ENCODE measurements at regions not wholly inside any gene's neighbourhood (a gene's known extent, or its start where the extent isn't known, plus 50 kb on each side); places are given as distances from the start of the nearest gene placed in this dataset.

DNA sequence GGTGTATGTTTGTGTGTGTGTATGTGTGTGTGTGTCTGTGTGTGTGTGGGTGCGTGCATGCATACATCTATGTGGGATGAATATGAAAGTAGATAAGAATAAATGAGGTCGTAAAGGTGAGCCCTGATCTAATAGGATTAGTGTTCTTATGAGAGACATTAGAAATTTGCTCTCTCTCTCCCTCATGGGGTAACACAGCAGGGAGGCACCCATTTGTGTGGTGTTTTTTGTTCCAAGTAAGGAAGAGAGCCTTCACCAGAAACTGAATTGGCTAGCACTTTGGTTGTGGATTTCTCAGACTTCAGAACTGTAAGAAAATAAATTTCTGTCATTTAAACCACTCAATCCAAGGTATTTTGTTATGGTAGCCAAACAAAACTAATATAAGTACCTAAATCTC lies 353.7 kb upstream of the CHRM2 start:
- WGBS, 3 donors: 76 to 86% (median 85%) methylated on average over 2 of the region's 2 CpGs
- Histone ChIP-seq H3K27ac (ENCODE audit: low read depth in 1 of 3, low read length in 2 of 3) (no peak overlapping the region), H3K4me1 (ENCODE audit: control insufficient read depth in 3 of 3, insufficient read depth in 2 of 3, low read depth in 1 of 3, low read length in 2 of 3) (no peaks in the 10 kb centered on the region), H3K9me3 (ENCODE audit: control insufficient read depth in 2 of 2, insufficient read depth in 1 of 2, low read depth in 1 of 2, low read length in 1 of 2) (peaks cover 0 to 4% of the 10 kb centered on the region in 2 donors), H3K27me3 (ENCODE audit: control insufficient read depth in 3 of 3, insufficient read depth in 3 of 3, low read length in 3 of 3) (no peaks in the 10 kb centered on the region), H3K36me3 (ENCODE audit: control insufficient read depth in 3 of 3, insufficient read depth in 2 of 3, low read depth in 1 of 3, low read length in 3 of 3) (no peaks in the 10 kb centered on the region), H3K4me3 (ENCODE audit: low read depth in 1 of 3, low read length in 3 of 3) (no peak overlapping the region)
- DNase-seq (no peak), FAIRE-seq (no peak)

- DNase-seq (no peak), FAIRE-seq (no peak)
- no peaks in the 10 kb centered on the region for H3K27me3 ChIP-seq (ENCODE audit: control insufficient read depth in 3 of 3, insufficient read depth in 3 of 3, low read length in 3 of 3)
- no peak overlapping the region for H3K4me3 ChIP-seq (ENCODE audit: low read depth in 1 of 3, low read length in 3 of 3)
- H3K36me3 ChIP-seq (ENCODE audit: control insufficient read depth in 3 of 3, insufficient read depth in 2 of 3, low read depth in 1 of 3, low read length in 3 of 3): no peaks in the 10 kb centered on the region
- no peaks in the 10 kb centered on the region for H3K4me1 ChIP-seq (ENCODE audit: control insufficient read depth in 3 of 3, insufficient read depth in 2 of 3, low read depth in 1 of 3, low read length in 2 of 3)
- 76 to 86% (median 77%) methylated on average over 2 of the region's 2 CpGs for whole genome bisulfite sequencing, 3 donors
- no peak overlapping the region for H3K27ac ChIP-seq (ENCODE audit: low read depth in 1 of 3, low read length in 2 of 3)
- peaks cover 0 to 11% of the 10 kb centered on the region in 2 donors for H3K9me3 ChIP-seq (ENCODE audit: control insufficient read depth in 2 of 2, insufficient read depth in 1 of 2, low read depth in 1 of 2, low read length in 1 of 2)
These were observed 354.7 kb upstream of the CHRM2 start for GRCh38 chr7:136513744-136514143.

- H3K27me3 ChIP-seq (ENCODE audit: control insufficient read depth in 3 of 3, insufficient read depth in 3 of 3, low read length in 3 of 3): no peaks in the 10 kb centered on the region
- no peak for DNase-seq
- H3K9me3 ChIP-seq (ENCODE audit: control insufficient read depth in 2 of 2, insufficient read depth in 1 of 2, low read depth in 1 of 2, low read length in 1 of 2): peaks cover 0 to 11% of the 10 kb centered on the region in 2 donors
- 66 to 78% (median 77%) methylated on average over 3 of the region's 3 CpGs for WGBS, 3 donors
- no peaks in the 10 kb centered on the region for H3K4me1 ChIP-seq (ENCODE audit: control insufficient read depth in 3 of 3, insufficient read depth in 2 of 3, low read depth in 1 of 3, low read length in 2 of 3)
- no peaks in the 10 kb centered on the region for H3K36me3 ChIP-seq (ENCODE audit: control insufficient read depth in 3 of 3, insufficient read depth in 2 of 3, low read depth in 1 of 3, low read length in 3 of 3)
- H3K4me3 ChIP-seq (ENCODE audit: low read depth in 1 of 3, low read length in 3 of 3): no peak overlapping the region
- no peak for FAIRE-seq
- H3K27ac ChIP-seq (ENCODE audit: low read depth in 1 of 3, low read length in 2 of 3): no peak overlapping the region
These were observed 359.0 kb upstream of the CHRM2 start for GRCh38 chr7:136509466-136509865.

DNA sequence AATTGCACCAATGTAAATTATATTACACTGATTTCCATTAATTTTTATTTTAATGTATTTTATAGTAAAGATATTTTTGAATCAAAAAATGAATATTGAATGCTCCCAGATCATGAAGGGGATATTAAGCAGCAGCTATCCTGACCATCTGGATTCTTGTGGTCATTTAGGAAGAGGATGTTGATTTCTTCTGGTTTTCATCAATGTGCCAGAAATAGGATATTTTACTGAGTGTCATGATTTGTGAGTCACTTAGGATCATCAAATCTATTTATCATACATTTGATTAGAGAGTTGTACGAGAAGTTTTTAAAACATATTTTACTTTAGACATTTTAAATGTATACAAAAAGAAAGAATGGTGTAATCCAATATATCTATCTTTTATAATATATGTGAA lies 366.3 kb upstream of the CHRM2 start:
- Histone ChIP-seq H3K27me3 (ENCODE audit: control insufficient read depth in 3 of 3, insufficient read depth in 3 of 3, low read length in 3 of 3) (no peaks in the 10 kb centered on the region), H3K36me3 (ENCODE audit: control insufficient read depth in 3 of 3, insufficient read depth in 2 of 3, low read depth in 1 of 3, low read length in 3 of 3) (no peaks in the 10 kb centered on the region), H3K27ac (ENCODE audit: low read depth in 1 of 3, low read length in 2 of 3) (no peak overlapping the region), H3K9me3 (ENCODE audit: control insufficient read depth in 2 of 2, insufficient read depth in 1 of 2, low read depth in 1 of 2, low read length in 1 of 2) (no peaks in the 10 kb centered on the region), H3K4me1 (ENCODE audit: control insufficient read depth in 3 of 3, insufficient read depth in 2 of 3, low read depth in 1 of 3, low read length in 2 of 3) (no peaks in the 10 kb centered on the region), H3K4me3 (ENCODE audit: low read depth in 1 of 3, low read length in 3 of 3) (no peak overlapping the region)
- no peak for DNase-seq
- FAIRE-seq: no peak
- 60 to 83% (median 72%) methylated on average over 1 of the region's 1 CpG for WGBS, 3 donors

GRCh38 chr7:136501151-136501550 lies 367.3 kb upstream of the CHRM2 start:
- no peaks in the 10 kb centered on the region for H3K9me3 ChIP-seq (ENCODE audit: control insufficient read depth in 2 of 2, insufficient read depth in 1 of 2, low read depth in 1 of 2, low read length in 1 of 2)
- WGBS, 3 donors: 76 to 88% (median 87%) methylated on average over 3 of the region's 3 CpGs
- no peak overlapping the region for H3K4me3 ChIP-seq (ENCODE audit: low read depth in 1 of 3, low read length in 3 of 3)
- no peak overlapping the region for H3K27ac ChIP-seq (ENCODE audit: low read depth in 1 of 3, low read length in 2 of 3)
- no peaks in the 10 kb centered on the region for H3K4me1 ChIP-seq (ENCODE audit: control insufficient read depth in 3 of 3, insufficient read depth in 2 of 3, low read depth in 1 of 3, low read length in 2 of 3)
- H3K27me3 ChIP-seq (ENCODE audit: control insufficient read depth in 3 of 3, insufficient read depth in 3 of 3, low read length in 3 of 3): no peaks in the 10 kb centered on the region
- FAIRE-seq: no peak
- no peak for DNase-seq
- H3K36me3 ChIP-seq (ENCODE audit: control insufficient read depth in 3 of 3, insufficient read depth in 2 of 3, low read depth in 1 of 3, low read length in 3 of 3): no peaks in the 10 kb centered on the region

DNA sequence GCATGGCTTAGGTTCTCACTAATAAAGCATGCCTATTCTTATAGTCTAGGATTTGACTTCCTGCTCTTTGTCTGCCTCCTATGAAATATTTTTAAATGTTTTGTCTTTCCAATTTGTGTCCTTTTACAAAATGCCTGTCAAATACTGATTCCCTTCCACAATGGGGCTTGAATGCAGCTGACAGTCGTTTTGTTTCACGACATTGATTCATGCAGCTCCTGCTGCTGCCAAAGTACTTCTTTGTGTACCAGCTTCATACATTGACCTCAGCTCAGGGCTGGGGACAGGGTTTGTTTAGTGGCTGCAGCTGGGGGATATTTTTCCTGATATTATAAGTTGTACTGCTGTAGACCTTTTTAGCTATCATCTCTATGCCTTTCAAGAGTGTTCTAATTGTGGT lies 371.9 kb upstream of the CHRM2 start:
- 47 to 66% (median 52%) methylated on average over 2 of the region's 2 CpGs for WGBS, 3 donors
- FAIRE-seq: no peak
- H3K36me3 ChIP-seq (ENCODE audit: control insufficient read depth in 3 of 3, insufficient read depth in 2 of 3, low read depth in 1 of 3, low read length in 3 of 3): no peaks in the 10 kb centered on the region

GRCh38 chr7:136495081-136495480 lies 373.4 kb upstream of the CHRM2 start:
- H3K36me3 ChIP-seq (ENCODE audit: control insufficient read depth in 3 of 3, insufficient read depth in 2 of 3, low read depth in 1 of 3, low read length in 3 of 3): no peaks in the 10 kb centered on the region
- WGBS, 3 donors: 66 to 67% (median 66%) methylated on average over 2 to 4 of the region's 4 CpGs
- H3K9me3 ChIP-seq (ENCODE audit: control insufficient read depth in 2 of 2, insufficient read depth in 1 of 2, low read depth in 1 of 2, low read length in 1 of 2): no peaks in the 10 kb centered on the region
- no peak overlapping the region for H3K27ac ChIP-seq (ENCODE audit: low read depth in 1 of 3, low read length in 2 of 3)
- H3K4me3 ChIP-seq (ENCODE audit: low read depth in 1 of 3, low read length in 3 of 3): no peak overlapping the region
- DNase-seq: no peak
- H3K27me3 ChIP-seq (ENCODE audit: control insufficient read depth in 3 of 3, insufficient read depth in 3 of 3, low read length in 3 of 3): no peaks in the 10 kb centered on the region
- no peaks in the 10 kb centered on the region for H3K4me1 ChIP-seq (ENCODE audit: control insufficient read depth in 3 of 3, insufficient read depth in 2 of 3, low read depth in 1 of 3, low read length in 2 of 3)
- FAIRE-seq: no peak

More for the DNA sequence above, 371.9 kb upstream of the CHRM2 start:
- Histone ChIP-seq H3K4me1 (ENCODE audit: control insufficient read depth in 3 of 3, insufficient read depth in 2 of 3, low read depth in 1 of 3, low read length in 2 of 3) (no peaks in the 10 kb centered on the region), H3K4me3 (ENCODE audit: low read depth in 1 of 3, low read length in 3 of 3) (no peak overlapping the region), H3K9me3 (ENCODE audit: control insufficient read depth in 2 of 2, insufficient read depth in 1 of 2, low read depth in 1 of 2, low read length in 1 of 2) (no peaks in the 10 kb centered on the region), H3K27ac (ENCODE audit: low read depth in 1 of 3, low read length in 2 of 3) (no peak overlapping the region), H3K27me3 (ENCODE audit: control insufficient read depth in 3 of 3, insufficient read depth in 3 of 3, low read length in 3 of 3) (no peaks in the 10 kb centered on the region)
- DNase-seq: no peak

- WGBS, 3 donors: 74 to 80% (median 79%) methylated on average over 4 of the region's 4 CpGs
- Histone ChIP-seq H3K27me3 (ENCODE audit: control insufficient read depth in 3 of 3, insufficient read depth in 3 of 3, low read length in 3 of 3) (no peaks in the 10 kb centered on the region), H3K27ac (ENCODE audit: low read depth in 1 of 3, low read length in 2 of 3) (no peak overlapping the region), H3K36me3 (ENCODE audit: control insufficient read depth in 3 of 3, insufficient read depth in 2 of 3, low read depth in 1 of 3, low read length in 3 of 3) (no peaks in the 10 kb centered on the region), H3K4me1 (ENCODE audit: control insufficient read depth in 3 of 3, insufficient read depth in 2 of 3, low read depth in 1 of 3, low read length in 2 of 3) (no peaks in the 10 kb centered on the region), H3K9me3 (ENCODE audit: control insufficient read depth in 2 of 2, insufficient read depth in 1 of 2, low read depth in 1 of 2, low read length in 1 of 2) (no peaks in the 10 kb centered on the region), H3K4me3 (ENCODE audit: low read depth in 1 of 3, low read length in 3 of 3) (no peak overlapping the region)
- DNase-seq (no peak), FAIRE-seq (no peak)
These were observed 376.1 kb upstream of the CHRM2 start for GRCh38 chr7:136492366-136492765.

- no peaks in the 10 kb centered on the region for H3K9me3 ChIP-seq (ENCODE audit: control insufficient read depth in 2 of 2, insufficient read depth in 1 of 2, low read depth in 1 of 2, low read length in 1 of 2)
- FAIRE-seq: no peak
- no peak overlapping the region for H3K27ac ChIP-seq (ENCODE audit: low read depth in 1 of 3, low read length in 2 of 3)
- H3K4me1 ChIP-seq (ENCODE audit: control insufficient read depth in 3 of 3, insufficient read depth in 2 of 3, low read depth in 1 of 3, low read length in 2 of 3): no peaks in the 10 kb centered on the region
- H3K36me3 ChIP-seq (ENCODE audit: control insufficient read depth in 3 of 3, insufficient read depth in 2 of 3, low read depth in 1 of 3, low read length in 3 of 3): no peaks in the 10 kb centered on the region
- no peak for DNase-seq
- H3K4me3 ChIP-seq (ENCODE audit: low read depth in 1 of 3, low read length in 3 of 3): no peak overlapping the region
- H3K27me3 ChIP-seq (ENCODE audit: control insufficient read depth in 3 of 3, insufficient read depth in 3 of 3, low read length in 3 of 3): no peaks in the 10 kb centered on the region
These were observed 378.6 kb upstream of the CHRM2 start for GRCh38 chr7:136489808-136490207.

Measured in small intestine (tissue), 7 donors.